AG10803 (cell line): ENCODE measurements at regions not wholly inside any gene's neighbourhood (a gene's known extent, or its start where the extent isn't known, plus 50 kb on each side); places are given as distances from the start of the nearest gene placed in this dataset.

Experiments used
- DNase-seq: peaks from one replicate; pipeline ENCODE4 v3.0.0; 2010; ENCODE audit warnings: low read depth
- H3K4me3 ChIP-seq: 2 replicates; pipeline ENCODE4 v1.5.1; 2011; ENCODE audit warnings: mild to moderate bottlenecking, low read length, control low read depth
- TF ChIP-seq, protein P1 (sequence below): conservative IDR thresholded peaks from 2 replicates; pipeline ENCODE4 v1.5.1; 2011; ENCODE audit warnings: mild to moderate bottlenecking, low read length, control low read depth, inconsistent platforms

DNA sequence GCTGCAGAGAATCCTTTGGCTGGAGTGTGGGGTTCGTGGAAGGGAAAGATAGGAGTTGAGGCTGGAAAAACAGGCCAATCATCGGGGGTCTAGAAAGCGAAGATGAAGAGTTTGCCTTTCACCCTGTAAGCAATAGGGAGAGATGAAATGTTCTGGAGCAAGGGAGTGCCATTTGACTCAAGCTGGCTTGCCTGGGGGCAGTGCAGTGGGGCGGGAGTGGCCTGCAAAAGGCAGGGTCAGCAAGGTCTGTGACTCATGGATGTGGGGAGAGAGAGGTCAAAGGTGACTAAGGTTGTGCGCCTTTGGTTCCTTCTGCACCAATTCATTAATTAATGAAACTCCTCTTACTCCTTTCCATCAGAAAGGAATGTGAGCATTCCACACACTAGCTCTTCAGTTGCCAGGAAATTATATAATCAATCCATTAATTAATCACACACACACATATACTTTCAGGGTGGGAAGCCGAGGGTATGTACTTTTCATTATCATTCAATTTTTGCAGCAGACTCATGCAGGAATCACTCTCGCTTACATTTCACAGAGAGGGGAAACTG is 227.6 kb downstream of the MYCN start:
- H3K4me3 ChIP-seq, result no peak overlapping the region
- no peak for DNase-seq
- TF ChIP-seq, protein P1, sequence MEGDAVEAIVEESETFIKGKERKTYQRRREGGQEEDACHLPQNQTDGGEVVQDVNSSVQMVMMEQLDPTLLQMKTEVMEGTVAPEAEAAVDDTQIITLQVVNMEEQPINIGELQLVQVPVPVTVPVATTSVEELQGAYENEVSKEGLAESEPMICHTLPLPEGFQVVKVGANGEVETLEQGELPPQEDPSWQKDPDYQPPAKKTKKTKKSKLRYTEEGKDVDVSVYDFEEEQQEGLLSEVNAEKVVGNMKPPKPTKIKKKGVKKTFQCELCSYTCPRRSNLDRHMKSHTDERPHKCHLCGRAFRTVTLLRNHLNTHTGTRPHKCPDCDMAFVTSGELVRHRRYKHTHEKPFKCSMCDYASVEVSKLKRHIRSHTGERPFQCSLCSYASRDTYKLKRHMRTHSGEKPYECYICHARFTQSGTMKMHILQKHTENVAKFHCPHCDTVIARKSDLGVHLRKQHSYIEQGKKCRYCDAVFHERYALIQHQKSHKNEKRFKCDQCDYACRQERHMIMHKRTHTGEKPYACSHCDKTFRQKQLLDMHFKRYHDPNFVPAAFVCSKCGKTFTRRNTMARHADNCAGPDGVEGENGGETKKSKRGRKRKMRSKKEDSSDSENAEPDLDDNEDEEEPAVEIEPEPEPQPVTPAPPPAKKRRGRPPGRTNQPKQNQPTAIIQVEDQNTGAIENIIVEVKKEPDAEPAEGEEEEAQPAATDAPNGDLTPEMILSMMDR, result no peak

- no peak for DNase-seq
- H3K4me3 ChIP-seq, result no peak overlapping the region
Measured at GRCh38 chr2:16167451-16167861, 227.1 kb downstream of the MYCN start.

DNA sequence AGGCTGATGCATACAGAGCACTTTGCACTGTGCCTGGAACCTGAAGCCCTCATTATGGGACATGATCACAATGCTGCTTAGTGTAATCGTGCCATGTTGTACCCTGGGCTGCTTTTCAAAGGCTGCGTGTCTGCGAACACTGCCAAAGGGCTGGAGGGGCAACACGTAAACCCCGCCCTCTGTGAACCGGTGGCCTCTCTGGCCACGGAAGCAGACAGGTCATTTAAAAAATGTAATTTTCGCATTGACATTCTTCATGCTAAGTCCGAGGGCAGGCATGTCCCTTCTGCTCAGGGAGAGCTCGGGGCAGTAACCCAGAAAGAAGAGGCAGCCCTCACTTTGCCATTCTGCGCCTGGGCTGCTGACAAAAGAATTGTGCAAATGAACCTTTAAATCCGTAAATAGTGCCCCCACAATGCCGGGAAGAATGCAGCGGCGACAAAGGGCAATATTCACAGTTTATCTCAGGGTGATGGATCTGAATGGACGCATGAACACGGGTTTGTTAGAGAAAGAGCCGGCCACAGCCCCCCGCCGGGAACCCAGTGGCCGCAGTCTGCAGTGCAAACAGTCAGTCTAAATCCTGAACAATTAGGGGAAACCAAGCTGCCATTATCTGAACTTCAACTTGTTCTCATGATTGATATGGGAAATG is 226.1 kb downstream of the MYCN start:
- H3K4me3 ChIP-seq, result no peak overlapping the region
- TF ChIP-seq, protein P1, result no peak
- no peak for DNase-seq

More at GRCh38 chr2:16167451-16167861, 227.1 kb downstream of the MYCN start:
- TF ChIP-seq, protein P1, result no peak

- TF ChIP-seq, protein P1, result no peak
- no peak for DNase-seq
- H3K4me3 ChIP-seq, result no peak overlapping the region
Measured at GRCh38 chr2:16165518-16166326, 225.4 kb downstream of the MYCN start.

DNA sequence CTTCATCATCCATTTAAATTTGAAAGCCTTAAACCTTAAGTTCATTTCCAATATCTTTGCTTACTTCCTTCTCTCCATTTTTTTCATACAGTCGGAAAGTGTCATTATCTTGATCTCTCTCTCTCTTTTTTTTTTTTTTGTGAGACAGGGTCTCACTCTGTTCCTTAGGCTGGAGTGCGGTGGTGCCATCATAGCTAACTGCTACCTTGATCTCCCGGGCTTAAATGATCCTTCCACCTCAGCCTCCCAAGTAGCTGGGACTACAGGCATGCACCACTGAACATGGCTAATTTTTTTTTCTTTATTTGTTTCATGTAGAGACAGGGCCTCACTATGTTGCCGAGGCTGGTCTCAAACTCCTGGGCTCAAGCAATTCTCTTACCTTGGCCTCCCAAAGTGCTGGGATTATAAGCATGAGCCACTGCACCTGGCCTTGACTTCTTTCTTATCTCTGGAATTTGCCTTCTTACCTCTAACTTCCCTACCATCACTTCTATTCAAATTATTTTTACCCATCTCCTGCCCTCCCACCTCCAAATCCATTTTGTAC is 222.2 kb downstream of the MYCN start:
- TF ChIP-seq, protein P1, result no peak
- no peak for DNase-seq
- no peak overlapping the region for H3K4me3 ChIP-seq

DNA sequence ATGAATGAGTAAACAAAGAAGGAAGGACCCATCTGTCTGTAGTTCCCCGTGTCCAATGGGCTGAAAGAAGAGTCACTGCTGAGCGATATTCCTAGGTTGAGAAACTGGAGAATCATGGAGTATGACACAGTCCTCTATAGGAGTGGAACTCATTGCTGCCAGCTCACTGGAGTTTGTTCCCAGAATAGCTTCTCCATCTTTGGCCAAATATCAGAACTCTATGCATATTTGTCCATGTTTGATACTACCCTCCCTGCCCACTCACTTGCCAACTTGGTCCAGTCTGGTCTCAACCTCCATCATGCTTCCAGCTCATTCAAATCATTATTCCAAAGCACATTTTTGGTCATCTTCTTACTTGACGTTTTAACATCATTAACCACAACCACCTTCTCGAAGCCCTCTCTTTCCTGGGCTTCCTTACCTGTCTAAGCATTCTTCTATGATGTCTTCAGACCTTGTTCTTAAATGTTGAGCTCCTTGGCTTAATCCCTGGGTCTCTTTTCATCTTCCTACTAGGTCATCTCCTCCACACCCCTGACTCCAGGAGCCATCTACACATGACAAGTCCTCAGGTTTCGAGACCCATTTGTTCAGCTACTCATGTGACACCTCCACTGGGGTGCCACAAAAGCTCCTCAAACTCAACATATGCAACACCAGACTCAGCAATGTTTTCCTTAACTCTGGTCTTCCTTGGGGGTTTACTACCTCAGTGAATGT is 221.6 kb downstream of the MYCN start:
- no peak overlapping the region for H3K4me3 ChIP-seq
- no peak for DNase-seq
- TF ChIP-seq, protein P1, result no peak
